HepG2 (cell line): ENCODE measurements at regions not wholly inside any gene's neighbourhood (a gene's known extent, or its start where the extent isn't known, plus 50 kb on each side); places are given as distances from the start of the nearest gene placed in this dataset.

ENCODE experiments used
- ATAC-seq: fragments of 200-7000 bp; cut with Tn5 transposase; 3 replicates; pipeline ENCODE4 v1.9.1; 2020; ENCODE audit warnings: mild to moderate bottlenecking, moderate library complexity
- BruUV-seq: library from RNA; stranded (reverse); fragments of 400-500 nt; replicated peaks from 2 replicates; lab custom pipeline; 2021; lab: Mats Ljungman, UMichigan
- CTCF ChIA-PET: fragments of 300-600 bp; formaldehyde crosslinking; extraction: SDS; loops from one replicate; lab custom pipeline; 2021; ENCODE audit warnings: low total read pairs, inconsistent platforms, low intra/inter-chr PET ratio; lab: Yijun Ruan, JAX
- POLR2A ChIA-PET: fragments of 350-600 bp; sonication (Branson Sonifier 250); formaldehyde crosslinking; loops from one replicate; lab custom pipeline; 2020; ENCODE audit warnings: antibody characterized with exemption, inconsistent platforms; lab: Yijun Ruan, JAX
- DNase-seq: peaks from one replicate; pipeline ENCODE4 v3.0.0-alpha.2; 2015; ENCODE audit warnings: low spot score
- FAIRE-seq: peaks from 3 replicates; lab custom pipeline; 2011; peaks lifted over from hg19 to GRCh38; lab: Jason Lieb, UNC
- H2AFZ ChIP-seq: one replicate; pipeline ENCODE4 v1.6.1; 2011; ENCODE audit warnings: low read length, inconsistent platforms
- H3K27ac ChIP-seq: fragments of 300-600 bp; 3 replicates; pipeline ENCODE4 v1.8.0; 2011; ENCODE audit warnings: mixed run types, mild to moderate bottlenecking, mixed read lengths, low read length, inconsistent platforms; ENCODE audit not compliant: insufficient read depth; ENCODE audit errors: extremely low read length
- H3K27me3 ChIP-seq, 2 experiments: fragments of 200-600 bp in 1 of 2; 2 replicates in 1 of 2; 3 replicates in 1 of 2; pipeline versions ENCODE4 v1.6.0 to v1.8.0; 2011; ENCODE audit warnings: low read length in 2 of 2, mild to moderate bottlenecking in 2 of 2, moderate library complexity in 2 of 2, inconsistent platforms in 1 of 2; ENCODE audit not compliant: insufficient read depth in 2 of 2, control insufficient read depth in 1 of 2
- H3K36me3 ChIP-seq, 2 experiments: fragments of 200-600 bp in 1 of 2; replicated peaks in 1 of 2; 2 replicates in 1 of 2; 3 replicates in 1 of 2; pipeline versions ENCODE4 v1.5.1 to v1.8.0; 2011; ENCODE audit warnings: low read length in 2 of 2, inconsistent platforms in 1 of 2; ENCODE audit not compliant: insufficient read depth in 2 of 2, control insufficient read depth in 1 of 2
- H3K4me1 ChIP-seq: 2 replicates; pipeline ENCODE4 v1.5.1; 2012; ENCODE audit warnings: low read length, inconsistent platforms; ENCODE audit not compliant: insufficient read depth
- H3K4me2 ChIP-seq: 2 replicates; pipeline ENCODE4 v1.6.0; 2011; ENCODE audit warnings: low read depth, low read length, inconsistent platforms
- H3K4me3 ChIP-seq, 3 experiments: fragments of 200-600 bp in 1 of 3; sonication (generic), shearing (Covaris generic) in 1 of 3; replicated peaks in 1 of 3; 2 replicates each; pipeline ENCODE4 v1.5.1; 2011 to 2016; ENCODE audit warnings: low read length in 3 of 3, inconsistent platforms in 2 of 3, low read depth in 2 of 3, mild to moderate bottlenecking in 2 of 3, control low read depth in 1 of 3, mixed read lengths in 1 of 3; ENCODE audit not compliant: insufficient read depth in 1 of 3
- H3K79me2 ChIP-seq: one replicate; pipeline ENCODE4 v1.6.1; 2011; ENCODE audit warnings: low read length, inconsistent platforms; ENCODE audit not compliant: insufficient read depth
- H3K9ac ChIP-seq: 2 replicates; pipeline ENCODE4 v1.6.0; 2011; ENCODE audit warnings: mild to moderate bottlenecking, low read depth, low read length, inconsistent platforms; ENCODE audit not compliant: insufficient read depth
- H3K9me3 ChIP-seq: 2 replicates; pipeline ENCODE4 v1.5.1; 2012; ENCODE audit warnings: mild to moderate bottlenecking, low read length
- H4K20me1 ChIP-seq: 2 replicates; pipeline ENCODE4 v1.6.0; 2011; ENCODE audit warnings: inconsistent platforms, mild to moderate bottlenecking, low read length, moderate library complexity; ENCODE audit not compliant: insufficient read depth
- ATF7-NPFF ChIP-seq: sonication (generic); formaldehyde crosslinking; IDR thresholded peaks from 2 replicates; pipeline ENCODE4 v1.8.1; 2023; ENCODE audit warnings: mild to moderate bottlenecking, low read depth, missing genetic modification reagents, moderate library complexity
- ETV5 ChIP-seq: IDR thresholded peaks from 2 replicates; pipeline ENCODE4 v1.6.1; 2018; ENCODE audit warnings: missing biosample characterization, missing genetic modification reagents, inconsistent platforms, borderline replicate concordance
- EZH2 ChIP-seq: conservative IDR thresholded peaks from 2 replicates; pipeline ENCODE4 v1.6.1; 2012; ENCODE audit warnings: mild to moderate bottlenecking, low read depth, low read length, moderate library complexity
- RORA ChIP-seq: sonication (generic); formaldehyde crosslinking; IDR thresholded peaks from 2 replicates; pipeline ENCODE4 v1.5.0; 2020; ENCODE audit warnings: mild to moderate bottlenecking, missing genetic modification reagents, moderate library complexity
- WGBS: methylation state at CpG from one replicate; pipeline ENCODE4 v1.1.6; 2017; ENCODE audit warnings: low lambda C conversion rate; 5-methylcytosine and 5-hydroxymethylcytosine counted together
- in situ Hi-C: cut with HindIII; loops from 2 replicates; pipeline ENCODE4 v1.10.0; 2017; ENCODE audit warnings: low pct_unique_long_range_greater_than_20kb; ENCODE audit not compliant: extremely low pct_ligation_motif_present
- intact Hi-C: fragments of 100-400 bp; cut with micrococcal nuclease; formaldehyde crosslinking; loops from one replicate; pipeline ENCODE4 v1.10.0; 2022; ENCODE audit not compliant: unreplicated experiment
- TF ChIP-seq, protein P1 (sequence below): sonication (generic); formaldehyde crosslinking; conservative IDR thresholded peaks from 2 replicates; pipeline ENCODE4 v1.8.1; 2023; ENCODE audit warnings: missing genetic modification reagents
- TF ChIP-seq, protein P2 (sequence below), 2 experiments: fragments of 450-650 bp in 1 of 2; sonication (generic) in 1 of 2; formaldehyde crosslinking in 1 of 2; IDR thresholded peaks; 2 replicates each; pipeline versions ENCODE4 v1.6.1 to v1.8.0; 2016 to 2022; ENCODE audit warnings: antibody characterized with exemption in 1 of 2, mild to moderate bottlenecking in 1 of 2, missing genetic modification reagents in 1 of 2
- TF ChIP-seq, protein P3 (sequence below): sonication (generic); formaldehyde crosslinking; IDR thresholded peaks from 2 replicates; pipeline ENCODE4 v1.4.0; 2020; ENCODE audit warnings: missing genetic modification reagents

DNA sequence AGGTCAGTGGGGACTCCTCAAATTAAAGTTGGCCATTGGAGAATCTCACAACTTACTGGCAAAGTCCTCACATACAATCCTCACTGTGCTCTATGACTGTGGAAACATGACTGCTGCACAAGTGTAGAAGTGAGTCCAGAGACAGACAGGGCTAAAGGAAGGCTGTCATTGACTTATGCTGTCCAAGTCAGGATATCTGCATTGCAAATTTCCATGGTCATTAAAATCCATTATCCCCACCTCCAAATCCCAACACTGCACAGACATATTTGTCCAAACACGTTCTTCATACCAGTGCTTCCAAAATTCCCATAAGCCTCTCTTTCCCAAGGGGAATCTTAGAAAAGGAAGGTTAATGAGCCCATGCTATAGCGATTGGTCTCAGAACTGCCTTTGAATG lies 396.8 kb upstream of the ANKRD30A start:
- ChIA-PET CTCF (no interaction called here), POLR2A (no interaction called here)
- TF ChIP-seq ATF7-NPFF (no peak), ETV5 (CRISPR knock-in tag) (no peak), RORA (CRISPR knock-in tag) (no peak), EZH2 (no peak)
- TF ChIP-seq, protein P1, sequence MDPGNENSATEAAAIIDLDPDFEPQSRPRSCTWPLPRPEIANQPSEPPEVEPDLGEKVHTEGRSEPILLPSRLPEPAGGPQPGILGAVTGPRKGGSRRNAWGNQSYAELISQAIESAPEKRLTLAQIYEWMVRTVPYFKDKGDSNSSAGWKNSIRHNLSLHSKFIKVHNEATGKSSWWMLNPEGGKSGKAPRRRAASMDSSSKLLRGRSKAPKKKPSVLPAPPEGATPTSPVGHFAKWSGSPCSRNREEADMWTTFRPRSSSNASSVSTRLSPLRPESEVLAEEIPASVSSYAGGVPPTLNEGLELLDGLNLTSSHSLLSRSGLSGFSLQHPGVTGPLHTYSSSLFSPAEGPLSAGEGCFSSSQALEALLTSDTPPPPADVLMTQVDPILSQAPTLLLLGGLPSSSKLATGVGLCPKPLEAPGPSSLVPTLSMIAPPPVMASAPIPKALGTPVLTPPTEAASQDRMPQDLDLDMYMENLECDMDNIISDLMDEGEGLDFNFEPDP (CRISPR knock-in tag): no peak
- TF ChIP-seq, protein P2, sequence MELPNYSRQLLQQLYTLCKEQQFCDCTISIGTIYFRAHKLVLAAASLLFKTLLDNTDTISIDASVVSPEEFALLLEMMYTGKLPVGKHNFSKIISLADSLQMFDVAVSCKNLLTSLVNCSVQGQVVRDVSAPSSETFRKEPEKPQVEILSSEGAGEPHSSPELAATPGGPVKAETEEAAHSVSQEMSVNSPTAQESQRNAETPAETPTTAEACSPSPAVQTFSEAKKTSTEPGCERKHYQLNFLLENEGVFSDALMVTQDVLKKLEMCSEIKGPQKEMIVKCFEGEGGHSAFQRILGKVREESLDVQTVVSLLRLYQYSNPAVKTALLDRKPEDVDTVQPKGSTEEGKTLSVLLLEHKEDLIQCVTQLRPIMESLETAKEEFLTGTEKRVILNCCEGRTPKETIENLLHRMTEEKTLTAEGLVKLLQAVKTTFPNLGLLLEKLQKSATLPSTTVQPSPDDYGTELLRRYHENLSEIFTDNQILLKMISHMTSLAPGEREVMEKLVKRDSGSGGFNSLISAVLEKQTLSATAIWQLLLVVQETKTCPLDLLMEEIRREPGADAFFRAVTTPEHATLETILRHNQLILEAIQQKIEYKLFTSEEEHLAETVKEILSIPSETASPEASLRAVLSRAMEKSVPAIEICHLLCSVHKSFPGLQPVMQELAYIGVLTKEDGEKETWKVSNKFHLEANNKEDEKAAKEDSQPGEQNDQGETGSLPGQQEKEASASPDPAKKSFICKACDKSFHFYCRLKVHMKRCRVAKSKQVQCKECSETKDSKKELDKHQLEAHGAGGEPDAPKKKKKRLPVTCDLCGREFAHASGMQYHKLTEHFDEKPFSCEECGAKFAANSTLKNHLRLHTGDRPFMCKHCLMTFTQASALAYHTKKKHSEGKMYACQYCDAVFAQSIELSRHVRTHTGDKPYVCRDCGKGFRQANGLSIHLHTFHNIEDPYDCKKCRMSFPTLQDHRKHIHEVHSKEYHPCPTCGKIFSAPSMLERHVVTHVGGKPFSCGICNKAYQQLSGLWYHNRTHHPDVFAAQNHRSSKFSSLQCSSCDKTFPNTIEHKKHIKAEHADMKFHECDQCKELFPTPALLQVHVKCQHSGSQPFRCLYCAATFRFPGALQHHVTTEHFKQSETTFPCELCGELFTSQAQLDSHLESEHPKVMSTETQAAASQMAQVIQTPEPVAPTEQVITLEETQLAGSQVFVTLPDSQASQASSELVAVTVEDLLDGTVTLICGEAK (IDR thresholded peaks at IDR 0.05): no peak
- TF ChIP-seq, protein P2 (CRISPR knock-in tag; IDR thresholded peaks at IDR 0.05): no peak
- TF ChIP-seq, protein P3, sequence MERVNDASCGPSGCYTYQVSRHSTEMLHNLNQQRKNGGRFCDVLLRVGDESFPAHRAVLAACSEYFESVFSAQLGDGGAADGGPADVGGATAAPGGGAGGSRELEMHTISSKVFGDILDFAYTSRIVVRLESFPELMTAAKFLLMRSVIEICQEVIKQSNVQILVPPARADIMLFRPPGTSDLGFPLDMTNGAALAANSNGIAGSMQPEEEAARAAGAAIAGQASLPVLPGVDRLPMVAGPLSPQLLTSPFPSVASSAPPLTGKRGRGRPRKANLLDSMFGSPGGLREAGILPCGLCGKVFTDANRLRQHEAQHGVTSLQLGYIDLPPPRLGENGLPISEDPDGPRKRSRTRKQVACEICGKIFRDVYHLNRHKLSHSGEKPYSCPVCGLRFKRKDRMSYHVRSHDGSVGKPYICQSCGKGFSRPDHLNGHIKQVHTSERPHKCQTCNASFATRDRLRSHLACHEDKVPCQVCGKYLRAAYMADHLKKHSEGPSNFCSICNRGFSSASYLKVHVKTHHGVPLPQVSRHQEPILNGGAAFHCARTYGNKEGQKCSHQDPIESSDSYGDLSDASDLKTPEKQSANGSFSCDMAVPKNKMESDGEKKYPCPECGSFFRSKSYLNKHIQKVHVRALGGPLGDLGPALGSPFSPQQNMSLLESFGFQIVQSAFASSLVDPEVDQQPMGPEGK (CRISPR knock-in tag): no peak
- BruUV-seq: no TSS peak
- in situ Hi-C loops: no loop called here
- no peak overlapping the region for H3K4me2 ChIP-seq
- H3K36me3 ChIP-seq: no peaks in the 10 kb centered on the region
- intact Hi-C loops: no loop called here
- H3K27me3 ChIP-seq: no peaks in the 10 kb centered on the region; a peak in 1 of 5 replicates
- H2AFZ ChIP-seq: no peak overlapping the region
- H3K4me3 ChIP-seq: no peak overlapping the region
- H3K27ac ChIP-seq: no peak overlapping the region
- H3K4me1 ChIP-seq: no peaks in the 10 kb centered on the region
- no peaks in the 10 kb centered on the region for H4K20me1 ChIP-seq
- 25% methylated on average over 2 of the region's 2 CpGs for WGBS
- H3K9ac ChIP-seq: no peak overlapping the region
- no peaks in the 10 kb centered on the region for H3K9me3 ChIP-seq
- no peak for ATAC-seq
- no peak for DNase-seq
- H3K79me2 ChIP-seq: no peaks in the 10 kb centered on the region
- no peak for FAIRE-seq
